ENCODE measurements at regions not wholly inside any gene's neighbourhood (a gene's known extent, or its start where the extent isn't known, plus 50 kb on each side); places are given as distances from the start of the nearest gene placed in this dataset.
A peak's percentile ranks its signal among the peaks of the same experiment; 100 is the strongest.

DNA sequence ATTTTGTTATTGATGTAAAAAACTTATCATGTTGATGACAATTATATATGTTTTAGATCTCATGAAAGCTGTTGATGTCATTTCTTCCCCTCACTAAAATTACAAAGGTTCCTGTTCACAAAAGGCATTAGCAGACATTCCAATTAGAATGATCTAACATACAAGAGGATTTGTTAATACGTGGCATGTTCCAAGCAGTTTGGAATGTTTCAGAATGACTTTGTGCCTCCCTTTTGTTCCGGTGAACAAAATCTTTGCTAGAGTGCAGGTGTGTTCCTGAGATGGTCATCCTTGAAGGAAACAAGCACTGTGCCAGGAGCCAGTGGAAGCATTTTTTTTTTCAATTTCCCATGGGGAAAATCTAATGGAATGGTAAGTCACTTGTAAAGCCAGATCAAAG lies 108.0 kb upstream of the KCTD3 start:
- no peaks in the 10 kb centered on the region for H3K36me3 ChIP-seq (replicated peaks; ENCODE audit: control insufficient read depth, insufficient read depth, low read length)
- no peak overlapping the region for H3K4me3 ChIP-seq (ENCODE audit: insufficient read depth, low read depth, low read length)
- DNase-seq, result no peak
- H3K27me3 ChIP-seq (ENCODE audit: control insufficient read depth, insufficient read depth, low read length), result no peaks in the 10 kb centered on the region

DNA sequence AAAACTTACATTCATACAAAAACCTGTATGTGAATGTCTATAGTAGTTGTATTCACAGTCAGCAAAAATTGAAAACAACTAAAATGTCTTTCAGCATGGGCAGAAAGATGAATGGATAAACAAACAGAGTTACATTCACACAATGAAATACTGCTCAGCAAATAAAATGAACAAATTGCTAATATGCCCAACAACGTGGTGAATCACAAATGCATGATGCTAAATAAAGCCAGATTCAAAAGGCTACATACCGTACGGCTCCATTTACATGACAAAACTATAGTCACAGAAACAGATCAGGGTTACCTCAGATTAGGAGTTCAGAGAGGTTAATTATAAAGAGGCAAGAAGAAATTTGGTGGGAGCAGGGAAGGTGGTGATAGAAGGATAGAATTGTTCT lies 100.7 kb upstream of the KCTD3 start:
- Histone ChIP-seq H3K27me3 (ENCODE audit: control insufficient read depth, insufficient read depth, low read length) (no peaks in the 10 kb centered on the region), H3K36me3 (replicated peaks; ENCODE audit: control insufficient read depth, insufficient read depth, low read length) (no peaks in the 10 kb centered on the region), H3K4me3 (ENCODE audit: insufficient read depth, low read depth, low read length) (no peak overlapping the region)
- DNase-seq, result peak; percentile 1

DNA sequence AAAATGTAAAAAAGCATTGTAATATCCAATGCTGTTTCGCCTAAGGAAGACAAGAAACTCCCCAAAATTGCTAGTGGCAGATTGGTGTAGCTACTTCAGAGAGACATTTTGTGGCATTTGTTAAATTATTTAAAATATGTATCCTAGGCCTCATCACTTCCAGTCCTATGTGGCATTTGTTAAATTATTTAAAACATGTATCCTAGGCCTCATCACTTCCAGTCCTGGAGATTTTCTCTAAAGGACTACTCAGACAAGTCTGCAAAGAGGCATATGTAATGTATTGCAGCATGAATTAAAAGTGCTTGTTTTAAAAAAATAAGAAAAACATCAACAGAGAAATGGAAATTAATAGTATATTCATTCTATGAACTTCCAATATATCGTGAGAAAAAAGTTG lies 95.6 kb upstream of the KCTD3 start:
- Histone ChIP-seq H3K36me3 (replicated peaks; ENCODE audit: control insufficient read depth, insufficient read depth, low read length) (no peaks in the 10 kb centered on the region), H3K4me3 (ENCODE audit: insufficient read depth, low read depth, low read length) (no peak overlapping the region), H3K27me3 (ENCODE audit: control insufficient read depth, insufficient read depth, low read length) (no peaks in the 10 kb centered on the region)
- no peak for DNase-seq

DNA sequence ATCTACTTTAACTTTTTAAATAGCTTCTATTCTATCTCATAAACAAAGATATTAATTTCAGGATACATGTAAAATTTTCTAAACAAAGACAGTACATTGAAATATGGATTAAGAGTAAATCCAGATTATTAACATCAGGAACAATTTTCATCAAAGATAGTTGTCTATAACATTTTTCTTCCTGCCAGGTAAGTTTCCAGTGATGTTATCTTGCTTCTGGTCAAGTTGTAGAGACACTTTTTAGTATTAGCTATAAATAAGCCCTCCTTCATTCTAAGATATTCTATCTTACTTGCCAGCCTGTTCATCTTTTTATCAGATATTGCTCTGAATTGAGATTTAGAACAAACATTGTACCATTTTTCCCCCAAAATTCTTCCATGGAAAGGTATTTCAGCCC lies 94.4 kb upstream of the KCTD3 start:
- DNase-seq, result no peak
- Histone ChIP-seq H3K4me3 (ENCODE audit: insufficient read depth, low read depth, low read length) (no peak overlapping the region), H3K36me3 (replicated peaks; ENCODE audit: control insufficient read depth, insufficient read depth, low read length) (no peaks in the 10 kb centered on the region), H3K27me3 (ENCODE audit: control insufficient read depth, insufficient read depth, low read length) (no peaks in the 10 kb centered on the region)

DNA sequence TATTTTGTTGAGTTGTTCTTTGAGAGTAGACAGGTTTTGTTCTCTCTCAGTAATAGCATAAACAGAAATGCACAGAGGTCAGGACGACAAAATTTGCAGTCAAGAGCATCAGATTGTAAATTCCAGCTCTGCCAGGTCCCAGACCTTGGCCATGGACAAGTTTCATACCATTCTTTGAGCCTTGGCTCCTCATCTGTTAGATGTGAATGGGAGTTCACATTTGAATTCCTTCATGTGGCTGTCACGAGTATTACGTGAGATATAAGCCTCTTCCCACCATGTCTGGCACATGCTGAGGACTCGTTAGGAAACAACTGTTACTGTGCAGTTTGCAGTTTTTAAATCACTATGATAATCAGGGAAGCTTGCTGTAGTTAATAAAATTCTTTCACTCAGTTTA lies 93.2 kb upstream of the KCTD3 start:
- no peak for DNase-seq
- Histone ChIP-seq H3K4me3 (ENCODE audit: insufficient read depth, low read depth, low read length) (no peak overlapping the region), H3K27me3 (ENCODE audit: control insufficient read depth, insufficient read depth, low read length) (no peaks in the 10 kb centered on the region), H3K36me3 (replicated peaks; ENCODE audit: control insufficient read depth, insufficient read depth, low read length) (no peaks in the 10 kb centered on the region)

DNA sequence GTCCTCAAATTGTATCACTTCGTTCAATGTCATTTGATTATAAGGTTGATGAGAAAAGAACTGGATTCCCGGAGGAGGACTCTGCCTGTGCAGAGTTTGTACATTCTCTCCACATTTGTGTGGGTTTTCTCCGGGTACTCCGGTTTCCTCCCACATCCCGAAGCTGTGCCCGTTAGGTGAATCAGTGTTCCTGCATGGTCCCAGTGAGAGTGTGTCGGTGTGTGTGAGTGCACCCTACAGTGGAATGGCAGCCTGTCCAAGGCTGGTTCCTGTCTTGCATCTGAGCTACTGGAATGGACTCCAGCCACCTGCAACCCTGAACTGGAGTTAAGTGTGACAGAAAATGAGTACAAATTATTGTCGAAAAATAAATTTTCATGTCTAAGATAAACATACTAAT lies 92.2 kb upstream of the KCTD3 start:
- no peak for DNase-seq
- no peaks in the 10 kb centered on the region for H3K36me3 ChIP-seq (replicated peaks; ENCODE audit: control insufficient read depth, insufficient read depth, low read length)

DNA sequence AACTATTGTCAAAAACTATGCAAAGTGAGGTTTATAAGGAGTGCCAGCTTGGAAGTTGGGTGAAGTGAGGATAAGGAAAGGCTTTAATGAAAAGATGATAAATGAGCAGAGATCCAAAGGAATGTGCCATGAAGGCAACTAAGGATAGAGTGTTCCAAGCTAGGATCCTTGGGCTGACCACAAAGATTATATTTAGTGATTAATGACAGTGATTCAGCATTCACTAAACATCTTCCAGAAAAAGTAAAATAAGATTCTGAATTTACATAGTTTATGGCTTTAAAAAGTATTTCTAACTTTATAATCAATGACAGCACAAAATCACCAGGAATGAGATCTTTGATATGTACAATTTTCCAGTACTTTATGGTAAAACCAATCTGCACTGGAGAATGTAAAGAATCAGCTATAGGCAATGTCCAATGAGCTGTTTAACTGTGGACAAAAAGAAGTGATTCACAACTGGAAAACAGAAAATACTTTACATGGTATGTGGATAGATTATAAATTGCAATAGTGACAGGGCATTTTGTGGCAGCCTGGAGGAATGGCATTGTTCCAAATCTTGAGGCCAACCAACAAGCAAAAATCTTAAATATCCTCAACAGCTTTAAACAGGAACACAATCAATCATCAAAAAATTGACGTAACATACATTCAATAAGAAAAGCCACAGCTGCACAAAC lies 91.2 kb upstream of the KCTD3 start:
- Histone ChIP-seq H3K27me3 (ENCODE audit: control insufficient read depth, insufficient read depth, low read length) (no peaks in the 10 kb centered on the region), H3K4me3 (ENCODE audit: insufficient read depth, low read depth, low read length) (no peak overlapping the region), H3K36me3 (replicated peaks; ENCODE audit: control insufficient read depth, insufficient read depth, low read length) (no peaks in the 10 kb centered on the region)
- no peak for DNase-seq

More for the DNA sequence above, 92.2 kb upstream of the KCTD3 start:
- Histone ChIP-seq H3K4me3 (ENCODE audit: insufficient read depth, low read depth, low read length) (no peak overlapping the region), H3K27me3 (ENCODE audit: control insufficient read depth, insufficient read depth, low read length) (no peaks in the 10 kb centered on the region)

DNA sequence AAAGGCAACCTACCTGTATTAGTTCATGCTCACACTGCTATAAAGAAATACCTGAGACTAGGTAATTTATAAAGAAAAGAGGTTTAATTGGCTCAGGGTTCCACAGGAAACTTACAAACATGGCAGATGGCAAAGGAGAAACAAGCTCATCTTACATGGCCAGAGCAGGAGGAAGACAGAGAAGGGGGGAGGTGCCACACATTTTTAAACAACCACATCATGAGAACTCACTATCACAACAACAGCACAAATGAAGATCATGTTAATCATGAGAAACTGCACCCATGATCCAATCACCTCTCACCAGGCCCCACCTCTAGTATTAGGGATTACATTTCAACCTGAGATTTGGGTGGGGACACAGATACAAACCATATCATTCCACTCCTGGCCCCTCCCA lies 90.6 kb upstream of the KCTD3 start:
- H3K4me3 ChIP-seq (ENCODE audit: insufficient read depth, low read depth, low read length), result no peak overlapping the region
- no peak for DNase-seq
- no peaks in the 10 kb centered on the region for H3K36me3 ChIP-seq (replicated peaks; ENCODE audit: control insufficient read depth, insufficient read depth, low read length)
- no peaks in the 10 kb centered on the region for H3K27me3 ChIP-seq (ENCODE audit: control insufficient read depth, insufficient read depth, low read length)

DNA sequence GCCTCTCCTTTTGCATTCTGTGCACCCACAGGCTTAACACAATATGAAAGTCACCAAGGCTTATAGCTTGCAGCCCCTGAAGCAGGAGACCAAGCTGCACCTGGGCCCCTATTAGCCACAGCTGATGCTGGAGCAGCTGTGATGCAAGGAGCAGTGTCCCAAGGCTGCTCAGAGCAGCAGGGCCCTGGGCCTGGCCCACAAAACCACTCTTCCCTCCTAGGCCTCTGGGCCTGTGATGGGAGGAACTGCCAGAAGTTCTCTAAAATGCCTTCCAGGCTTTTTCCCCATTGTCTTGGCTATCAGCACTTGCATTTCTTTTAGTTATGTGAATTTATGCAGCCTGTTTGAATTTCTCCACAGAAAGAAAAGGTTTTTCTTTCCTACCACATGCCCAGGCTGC lies 89.5 kb upstream of the KCTD3 start:
- no peaks in the 10 kb centered on the region for H3K36me3 ChIP-seq (replicated peaks; ENCODE audit: control insufficient read depth, insufficient read depth, low read length)
- no peak overlapping the region for H3K4me3 ChIP-seq (ENCODE audit: insufficient read depth, low read depth, low read length)
- DNase-seq, result no peak
- no peaks in the 10 kb centered on the region for H3K27me3 ChIP-seq (ENCODE audit: control insufficient read depth, insufficient read depth, low read length)

DNA sequence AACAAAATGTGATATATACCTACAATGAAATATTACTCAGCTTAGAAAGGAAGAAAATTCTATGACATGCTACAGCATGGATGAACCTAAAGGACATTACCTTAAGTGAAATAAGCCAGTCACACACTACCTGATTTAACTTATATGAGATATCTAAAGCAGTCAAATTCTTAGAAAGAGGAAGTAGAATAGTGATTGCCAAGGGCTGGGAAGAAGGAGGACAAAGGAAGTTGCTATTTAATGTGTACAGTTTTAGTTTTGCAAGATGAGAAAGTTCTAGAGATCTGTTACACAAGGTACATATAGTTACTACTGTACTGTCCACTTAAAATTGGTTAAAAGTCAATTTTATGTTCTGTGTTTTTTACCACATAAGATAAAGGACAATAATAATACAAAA lies 87.5 kb upstream of the KCTD3 start:
- Histone ChIP-seq H3K4me3 (ENCODE audit: insufficient read depth, low read depth, low read length) (no peak overlapping the region), H3K27me3 (ENCODE audit: control insufficient read depth, insufficient read depth, low read length) (no peaks in the 10 kb centered on the region), H3K36me3 (replicated peaks; ENCODE audit: control insufficient read depth, insufficient read depth, low read length) (no peaks in the 10 kb centered on the region)
- no peak for DNase-seq

DNA sequence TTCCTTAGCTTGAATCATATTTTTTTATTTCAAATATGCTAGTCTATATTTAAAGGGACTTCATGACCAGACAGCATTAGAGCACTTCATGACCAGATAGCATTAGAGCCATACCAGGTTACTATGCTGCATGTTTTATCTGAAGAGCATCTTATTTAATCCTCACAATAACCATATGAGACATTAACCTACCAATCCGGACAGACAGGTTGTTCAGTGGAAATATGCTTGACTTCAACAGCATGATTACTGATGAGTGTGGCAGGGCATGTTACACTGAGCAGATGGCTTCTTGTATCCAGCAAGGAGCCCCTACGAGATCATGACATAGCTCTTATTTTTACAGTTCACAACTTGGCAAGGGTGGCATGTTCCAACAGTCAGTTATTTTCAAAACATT lies 85.0 kb upstream of the KCTD3 start:
- Histone ChIP-seq H3K4me3 (ENCODE audit: insufficient read depth, low read depth, low read length) (no peak overlapping the region), H3K27me3 (ENCODE audit: control insufficient read depth, insufficient read depth, low read length) (no peaks in the 10 kb centered on the region), H3K36me3 (replicated peaks; ENCODE audit: control insufficient read depth, insufficient read depth, low read length) (no peaks in the 10 kb centered on the region)
- no peak for DNase-seq

DNA sequence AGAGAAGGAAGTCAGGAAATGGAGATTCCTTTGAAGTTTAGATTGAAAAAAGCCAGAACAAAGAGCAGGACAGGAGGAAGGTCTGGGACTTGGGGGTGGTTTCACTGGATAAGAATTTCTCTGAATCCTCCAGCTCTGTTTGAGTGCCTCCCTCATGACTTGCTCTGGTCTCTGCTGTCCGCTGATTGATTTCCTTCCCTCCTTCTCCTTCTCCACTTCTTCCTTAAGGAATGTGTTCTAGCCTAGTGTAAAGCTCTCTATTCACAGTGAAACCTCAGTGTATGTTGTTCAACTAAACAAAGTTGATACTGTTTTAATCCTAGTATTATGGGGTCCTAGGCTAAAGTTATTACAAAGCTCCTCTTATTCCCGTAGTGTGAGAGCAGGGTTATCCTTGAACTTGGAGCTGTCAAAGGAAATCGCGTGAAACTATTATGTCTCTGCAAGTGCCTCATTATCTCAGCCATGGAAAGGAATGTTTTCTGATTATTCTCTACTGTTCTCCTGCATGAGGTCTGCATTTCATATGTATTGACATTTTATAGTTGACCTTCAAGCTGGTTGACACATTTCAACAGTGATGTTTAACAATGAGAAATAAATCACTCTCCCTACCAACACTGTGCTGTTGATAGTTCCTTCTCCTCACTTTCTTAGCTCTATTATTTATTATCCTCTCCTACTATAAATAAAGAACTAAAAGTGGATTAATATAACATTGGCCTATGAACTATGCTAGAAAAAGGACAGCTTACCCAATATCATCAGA lies 82.7 kb upstream of the KCTD3 start:
- Histone ChIP-seq H3K27me3 (ENCODE audit: control insufficient read depth, insufficient read depth, low read length) (no peaks in the 10 kb centered on the region), H3K4me3 (ENCODE audit: insufficient read depth, low read depth, low read length) (no peak overlapping the region), H3K36me3 (replicated peaks; ENCODE audit: control insufficient read depth, insufficient read depth, low read length) (no peaks in the 10 kb centered on the region)
- no peak for DNase-seq

DNA sequence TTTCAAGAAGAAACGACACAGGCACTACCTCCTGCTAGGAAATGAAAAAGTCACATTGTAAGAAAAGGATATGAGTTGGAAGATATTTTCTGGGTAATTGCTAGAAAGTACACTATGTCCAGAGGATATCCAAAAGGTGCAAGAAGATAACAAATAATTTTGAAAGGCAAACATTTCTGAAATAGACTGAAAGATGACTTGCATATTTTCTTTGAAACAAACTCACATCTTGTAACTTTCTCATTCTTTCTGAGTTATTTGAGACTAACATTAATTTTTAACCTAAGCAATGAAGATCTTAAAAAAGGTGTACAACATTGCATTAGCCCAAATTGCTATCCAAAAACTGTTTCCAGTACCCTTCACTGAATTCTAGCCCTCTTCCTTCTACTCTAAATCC lies 79.6 kb upstream of the KCTD3 start:
- Histone ChIP-seq H3K4me3 (ENCODE audit: insufficient read depth, low read depth, low read length) (no peak overlapping the region), H3K27me3 (ENCODE audit: control insufficient read depth, insufficient read depth, low read length) (no peaks in the 10 kb centered on the region), H3K36me3 (replicated peaks; ENCODE audit: control insufficient read depth, insufficient read depth, low read length) (no peaks in the 10 kb centered on the region)
- no peak for DNase-seq

DNA sequence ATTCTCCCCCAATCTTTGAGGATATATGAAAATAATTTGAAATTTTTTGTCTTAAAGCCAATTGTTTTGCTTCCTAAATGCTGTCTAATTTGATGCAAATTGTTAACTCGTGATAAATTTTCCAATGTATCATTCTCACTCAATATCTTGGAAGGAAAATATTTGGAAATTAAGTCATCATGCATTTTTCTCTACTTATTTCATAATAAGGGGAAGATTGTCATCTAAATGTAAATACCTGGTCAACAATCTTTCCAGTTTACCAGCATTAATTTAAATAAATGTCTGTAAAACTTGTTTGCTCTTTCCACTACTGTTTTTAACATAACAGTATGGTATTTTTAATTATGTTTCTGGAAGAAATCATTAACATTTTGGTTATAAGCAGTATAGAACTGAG lies 78.3 kb upstream of the KCTD3 start:
- H3K4me3 ChIP-seq (ENCODE audit: insufficient read depth, low read depth, low read length), result no peak overlapping the region
- no peaks in the 10 kb centered on the region for H3K36me3 ChIP-seq (replicated peaks; ENCODE audit: control insufficient read depth, insufficient read depth, low read length)
- DNase-seq, result no peak
- H3K27me3 ChIP-seq (ENCODE audit: control insufficient read depth, insufficient read depth, low read length), result no peaks in the 10 kb centered on the region

DNA sequence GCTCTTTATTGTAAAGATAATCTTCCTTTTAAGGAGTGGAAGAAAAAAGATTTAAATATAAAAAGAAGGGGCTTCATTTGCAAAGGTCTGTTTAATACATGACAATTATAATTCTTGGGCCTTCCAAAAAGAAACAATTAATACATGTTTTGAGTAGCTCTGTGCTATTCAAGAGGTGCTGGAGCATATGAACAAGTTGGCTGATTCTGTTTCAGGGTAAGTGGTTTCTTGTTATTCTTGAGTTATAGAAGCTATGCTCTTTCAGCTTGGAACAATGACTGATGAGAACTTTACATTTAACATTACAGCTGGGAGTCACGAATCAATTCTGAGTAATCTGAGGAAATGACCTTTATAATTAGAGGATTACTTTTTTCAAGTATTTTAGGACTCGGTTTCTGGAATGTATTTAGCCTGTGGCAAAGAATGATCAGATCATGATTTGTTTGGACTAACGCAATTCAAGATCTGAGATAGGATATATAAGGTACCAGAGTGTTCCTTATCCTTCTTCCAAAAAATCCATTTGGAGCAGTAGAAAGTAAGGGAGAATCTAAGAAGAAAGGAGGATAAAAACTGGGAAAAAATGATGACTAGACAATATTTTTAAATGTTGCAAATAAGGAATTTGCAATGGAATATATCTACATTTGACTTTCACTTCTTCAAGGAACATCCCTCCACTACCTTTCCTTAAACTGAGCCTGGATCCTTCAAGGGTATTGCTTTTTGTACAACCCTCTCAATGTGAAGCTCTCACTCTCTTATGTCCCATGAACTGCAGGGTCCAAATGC lies 77.1 kb upstream of the KCTD3 start:
- no peaks in the 10 kb centered on the region for H3K36me3 ChIP-seq (replicated peaks; ENCODE audit: control insufficient read depth, insufficient read depth, low read length)
- H3K27me3 ChIP-seq (ENCODE audit: control insufficient read depth, insufficient read depth, low read length), result no peaks in the 10 kb centered on the region
- DNase-seq, result no peak
- H3K4me3 ChIP-seq (ENCODE audit: insufficient read depth, low read depth, low read length), result no peak overlapping the region
